HPDE6-E6E7 (cell line): ENCODE measurements at regions not wholly inside any gene's neighbourhood (a gene's known extent, or its start where the extent isn't known, plus 50 kb on each side); places are given as distances from the start of the nearest gene placed in this dataset.

Experiments
- DNase-seq: peaks from one replicate; pipeline ENCODE4 v3.0.0; 2011; ENCODE audit warnings: missing footprints; ENCODE audit errors: extremely low spot score

DNA sequence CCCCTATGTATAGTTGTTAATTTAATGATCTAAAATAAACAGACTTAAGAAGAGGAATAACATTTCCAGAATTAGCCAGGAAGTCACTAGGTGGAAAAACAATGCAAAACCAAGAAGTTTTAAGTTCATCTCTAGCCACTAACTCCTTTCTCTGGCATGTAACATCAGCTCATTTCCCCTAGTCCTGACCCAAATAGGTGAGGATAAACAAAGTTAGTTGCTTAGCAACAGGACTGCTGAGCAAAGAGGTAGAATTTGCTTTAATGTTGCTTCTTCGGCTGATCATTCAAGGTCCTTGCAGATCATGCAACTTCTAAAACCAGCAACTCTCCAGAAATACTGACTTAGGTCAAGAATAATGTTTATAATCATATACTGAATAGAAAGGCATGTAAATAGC lies 675.8 kb downstream of the CETN3 start:
- DNase-seq, result no peak

DNA sequence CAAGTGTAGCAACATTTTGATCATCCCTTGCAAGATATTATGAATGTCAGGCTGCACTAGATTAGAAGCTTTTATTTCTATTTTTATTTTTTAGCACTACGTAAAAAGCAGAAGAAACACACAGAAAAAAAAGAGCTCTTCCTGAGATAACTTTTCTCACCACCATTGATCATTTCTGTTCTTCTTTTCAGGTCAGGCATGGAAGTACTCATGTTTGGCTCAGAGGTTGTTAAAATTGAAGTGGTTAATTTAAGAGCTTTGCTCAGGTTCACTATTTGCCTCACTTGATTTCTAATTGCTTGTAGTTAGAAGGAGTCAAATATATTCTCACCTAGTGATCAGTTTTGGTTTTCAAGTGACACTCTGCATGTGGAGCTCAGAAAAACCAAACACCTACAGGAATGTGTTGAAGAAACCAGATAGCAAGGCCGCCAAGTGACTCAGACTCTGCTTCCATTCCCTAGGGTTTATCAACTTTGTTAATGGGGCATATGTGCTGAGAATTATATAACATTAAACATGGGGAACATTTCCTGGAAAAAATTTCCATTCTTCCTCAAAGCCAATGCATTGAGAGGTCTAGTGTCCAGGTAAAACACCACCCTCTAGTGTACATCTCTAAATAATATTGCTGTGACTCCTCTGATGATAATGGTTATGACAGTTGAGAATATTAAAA lies 679.8 kb downstream of the CETN3 start:
- no peak for DNase-seq

DNA sequence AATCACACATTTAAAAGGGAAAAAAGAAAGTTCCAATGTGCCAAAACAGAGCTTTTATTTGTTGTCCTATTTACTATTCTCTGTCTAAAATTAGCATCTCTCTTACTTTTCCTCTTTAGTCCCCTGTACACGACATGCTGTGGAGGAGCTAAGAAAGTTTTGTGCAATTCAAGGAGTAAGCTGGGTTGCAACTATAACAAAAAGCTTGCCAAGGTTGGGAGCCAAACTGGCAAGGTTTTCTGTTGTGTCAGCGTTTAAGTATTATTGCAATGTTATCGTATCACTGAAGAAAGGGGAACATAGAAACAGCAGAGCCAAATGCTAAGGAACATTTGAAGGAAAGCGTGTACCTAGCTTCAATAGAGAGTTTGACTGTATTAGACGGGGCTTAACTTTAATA lies 680.8 kb downstream of the CETN3 start:
- no peak for DNase-seq

DNA sequence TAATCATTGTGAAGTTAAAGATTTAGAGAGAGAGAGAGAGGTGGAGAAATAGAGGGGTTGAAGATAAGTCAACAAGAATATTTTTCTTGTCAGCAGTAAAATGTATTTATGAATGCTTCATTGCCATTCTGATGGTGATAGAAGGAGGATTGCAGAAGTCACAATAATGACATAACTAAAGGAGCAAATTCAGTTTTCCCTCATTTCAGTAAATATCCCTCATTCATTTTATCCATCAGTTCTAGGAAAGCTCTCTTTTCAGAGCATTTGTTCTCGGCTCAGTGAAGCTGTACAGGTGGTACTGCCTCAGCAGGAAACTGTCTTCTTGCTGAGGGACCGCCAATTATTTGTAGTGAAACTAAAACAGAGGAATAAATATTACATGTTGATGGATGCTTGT lies 681.4 kb downstream of the CETN3 start:
- DNase-seq, result no peak

DNA sequence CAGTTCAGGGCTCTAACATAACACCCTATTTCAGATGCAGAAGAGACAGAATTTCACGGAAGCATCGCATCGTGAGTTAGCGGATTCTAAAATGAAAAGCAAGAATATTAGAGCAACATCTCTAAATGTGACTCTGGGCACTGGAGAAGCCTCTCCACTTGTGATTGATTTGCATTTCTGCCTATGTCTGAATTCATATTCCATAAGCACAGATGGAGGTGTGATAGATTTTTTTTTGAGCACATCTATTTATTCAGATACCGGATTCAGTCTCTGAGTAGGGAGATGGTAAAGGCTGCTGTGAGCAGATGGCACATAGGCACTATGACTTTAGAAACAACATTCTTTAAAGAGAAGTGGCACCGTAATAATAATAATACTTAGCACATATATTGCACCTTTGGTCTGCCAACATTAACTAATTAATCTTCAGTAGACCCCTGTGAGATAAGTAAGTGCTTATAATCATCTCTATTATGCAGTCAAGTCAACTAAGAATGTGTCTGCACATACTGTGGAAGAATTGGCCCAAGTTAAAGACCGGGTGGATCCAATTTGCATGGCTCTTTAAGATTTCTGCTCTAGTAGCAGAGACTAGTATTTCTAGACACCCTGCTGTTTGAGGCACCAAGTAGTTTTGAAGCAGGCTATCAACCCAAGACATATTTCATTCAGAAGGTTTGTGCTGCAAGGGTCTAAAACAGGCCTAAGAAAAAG lies 685.0 kb downstream of the CETN3 start:
- DNase-seq, result no peak

DNA sequence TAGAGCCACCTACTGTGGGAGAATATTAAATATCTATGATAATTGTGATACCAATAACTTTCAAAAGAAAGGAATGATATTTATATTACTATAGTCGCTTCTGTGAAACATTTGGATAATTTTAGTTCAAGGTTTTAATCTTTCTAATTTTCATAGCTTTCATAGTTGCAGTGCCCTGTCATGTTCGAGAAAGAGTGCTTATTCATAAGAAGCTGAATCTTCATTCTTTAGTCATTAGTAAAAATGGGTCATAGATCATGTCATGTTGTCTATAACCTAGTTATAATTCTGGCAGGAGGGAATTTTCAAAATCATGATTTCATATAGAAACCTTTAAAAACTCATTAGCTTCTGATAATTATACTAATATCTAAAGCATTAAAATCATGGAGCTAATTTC lies 685.6 kb downstream of the CETN3 start:
- no peak for DNase-seq

DNA sequence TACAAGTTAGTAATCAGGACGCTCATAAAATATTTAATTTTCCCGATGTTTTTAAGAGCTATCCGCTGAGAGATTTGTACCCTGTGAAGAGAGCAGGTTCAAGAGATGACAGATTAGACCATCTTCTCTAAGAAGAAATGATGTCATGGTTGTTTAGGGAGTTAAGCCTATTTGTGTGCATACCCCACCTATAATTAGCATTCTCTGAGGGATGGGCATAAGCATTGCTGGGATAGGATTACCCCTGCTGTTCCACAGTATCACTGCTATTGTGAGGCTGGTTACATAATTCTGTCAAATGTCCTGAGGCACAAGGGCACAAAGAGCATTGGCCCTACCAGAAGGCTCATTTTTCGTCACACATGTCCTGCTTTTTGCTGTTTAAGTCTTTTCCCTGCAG lies 687.0 kb downstream of the CETN3 start:
- no peak for DNase-seq

DNA sequence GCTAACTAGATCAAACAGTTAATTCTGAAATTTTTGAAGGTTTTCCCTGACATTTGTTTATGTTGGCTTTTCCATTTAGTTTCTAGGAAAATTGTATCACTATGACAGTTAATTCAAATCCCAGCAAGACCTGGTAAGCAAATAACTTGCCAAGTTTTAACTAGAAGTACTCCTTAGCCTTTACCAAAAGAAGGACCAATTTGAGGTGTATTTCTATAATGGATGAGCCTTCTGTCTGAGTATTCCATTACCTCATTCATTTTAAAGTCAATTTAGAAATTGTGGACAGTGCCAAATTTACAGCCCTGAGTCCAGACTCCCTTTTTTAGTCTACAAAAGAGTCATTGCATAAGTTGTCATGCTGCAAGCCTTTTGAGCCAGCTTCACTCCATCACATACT lies 687.6 kb downstream of the CETN3 start:
- DNase-seq, result no peak

DNA sequence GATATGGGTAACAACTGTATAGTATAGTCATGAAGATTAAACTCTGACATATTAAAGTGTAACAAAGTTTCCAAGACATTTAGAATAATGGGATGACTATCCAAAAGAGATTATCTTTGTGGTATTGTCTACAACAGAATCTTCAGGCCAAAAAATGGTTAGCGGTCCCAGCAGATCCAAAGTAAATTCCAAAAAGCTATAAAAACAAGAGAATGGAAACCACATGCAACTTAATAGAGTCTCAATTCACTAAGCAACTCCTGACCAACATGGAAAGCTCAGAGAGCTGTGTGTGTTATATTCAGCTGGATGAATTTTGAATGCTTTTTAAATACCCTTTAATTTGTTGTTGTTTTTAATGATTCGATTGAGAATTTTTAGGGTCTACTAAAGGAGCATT lies 688.2 kb downstream of the CETN3 start:
- DNase-seq, result no peak

DNA sequence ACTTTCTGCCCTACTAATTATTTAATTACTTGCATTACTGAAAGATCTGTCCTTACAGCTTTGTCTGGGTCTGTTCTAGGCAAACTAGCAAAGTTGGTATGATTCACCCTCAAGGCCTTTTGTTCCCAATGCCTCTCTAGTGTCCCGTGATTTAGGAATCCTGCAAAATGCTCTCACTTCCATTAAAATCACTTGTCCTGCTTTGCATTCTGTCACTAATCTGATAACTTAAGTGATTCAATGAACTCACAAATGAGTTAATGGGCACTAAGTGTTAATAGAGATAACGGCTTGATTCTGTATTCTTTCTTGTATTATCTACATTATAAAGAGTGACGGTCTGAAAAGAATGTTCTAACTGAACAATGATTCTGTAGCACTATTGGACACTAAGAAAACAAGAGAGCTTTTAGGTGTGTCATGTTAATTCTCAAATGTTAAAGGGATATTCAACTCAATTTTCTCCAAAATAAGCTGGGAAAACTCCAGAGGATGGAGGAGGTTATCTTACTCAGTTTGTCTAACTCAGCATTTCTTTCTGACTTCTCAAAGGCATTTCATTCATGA lies 697.3 kb downstream of the CETN3 start:
- no peak for DNase-seq

DNA sequence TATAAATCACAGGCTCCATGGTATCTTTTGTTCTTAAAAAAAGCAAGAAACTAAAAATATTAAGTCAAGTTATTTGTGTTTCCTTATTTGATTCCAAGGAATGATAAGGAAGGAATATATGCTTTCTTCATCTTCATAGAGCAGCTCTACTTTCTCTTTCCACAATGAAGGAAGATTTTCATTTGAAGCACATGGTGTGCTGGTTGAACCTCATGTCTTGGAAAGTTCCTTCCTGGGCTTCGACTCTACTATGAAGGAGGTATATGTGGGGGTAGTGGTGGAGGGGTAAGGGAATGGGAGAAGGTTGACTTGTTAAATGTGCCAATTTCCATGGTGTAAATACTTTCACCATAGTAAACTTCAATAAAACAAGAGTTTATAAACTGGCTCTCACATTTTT lies 698.0 kb downstream of the CETN3 start:
- DNase-seq, result no peak

DNA sequence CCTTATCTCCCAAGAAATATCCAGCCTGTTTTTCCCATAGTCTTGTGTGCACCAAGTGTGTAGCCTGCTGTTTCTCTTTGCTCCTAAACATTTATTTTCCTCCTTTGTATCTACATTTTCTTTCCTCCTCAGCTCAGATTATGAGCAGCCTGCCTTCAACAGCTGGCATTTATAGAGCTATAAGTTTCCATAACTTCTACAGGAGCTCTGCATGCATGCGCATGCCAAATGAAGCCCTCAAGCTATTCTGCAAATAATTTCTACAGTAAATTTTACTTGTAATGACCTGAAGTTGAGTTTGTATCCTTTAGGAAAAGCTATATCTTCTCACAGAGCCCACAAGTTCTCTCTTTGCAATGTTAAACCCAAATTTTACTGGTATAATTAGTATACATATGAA lies 699.5 kb downstream of the CETN3 start:
- no peak for DNase-seq

DNA sequence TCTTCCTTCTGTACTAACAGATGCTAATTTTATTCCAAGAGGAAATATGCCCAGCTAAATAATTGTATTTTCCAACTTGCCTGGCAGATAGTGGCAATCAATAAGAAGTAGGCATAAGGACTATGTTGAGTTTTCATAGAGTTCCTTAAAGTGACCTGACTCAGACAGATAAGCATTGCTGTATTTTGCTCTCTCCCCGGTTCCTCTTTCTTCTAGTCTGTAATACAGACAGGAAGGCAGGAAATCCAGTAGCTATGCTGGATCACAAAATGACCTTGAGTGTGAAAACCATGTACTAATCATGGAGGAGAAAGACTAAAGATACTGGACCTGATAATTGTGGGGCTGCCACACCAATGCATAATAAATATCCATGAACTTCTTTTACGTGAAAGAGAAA lies 701.7 kb downstream of the CETN3 start:
- no peak for DNase-seq

DNA sequence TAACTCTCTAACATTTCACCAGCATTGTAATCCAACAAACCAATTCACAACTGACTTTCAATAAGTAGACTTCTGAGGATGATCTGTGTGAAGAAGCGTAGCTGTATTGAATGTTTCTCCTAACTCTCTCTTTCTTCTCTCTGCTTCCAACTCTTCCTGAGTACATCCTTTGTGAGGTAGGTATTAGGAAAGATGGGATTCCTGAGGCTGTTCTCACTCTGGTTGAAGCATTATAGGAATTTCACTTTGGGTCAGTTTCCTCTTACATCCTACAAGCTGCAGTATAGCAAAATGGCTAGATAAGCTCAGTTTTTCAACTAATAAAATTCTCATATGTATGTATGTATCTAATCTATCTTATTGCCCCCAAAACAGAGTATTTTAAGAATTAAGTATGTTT lies 702.8 kb downstream of the CETN3 start:
- no peak for DNase-seq

DNA sequence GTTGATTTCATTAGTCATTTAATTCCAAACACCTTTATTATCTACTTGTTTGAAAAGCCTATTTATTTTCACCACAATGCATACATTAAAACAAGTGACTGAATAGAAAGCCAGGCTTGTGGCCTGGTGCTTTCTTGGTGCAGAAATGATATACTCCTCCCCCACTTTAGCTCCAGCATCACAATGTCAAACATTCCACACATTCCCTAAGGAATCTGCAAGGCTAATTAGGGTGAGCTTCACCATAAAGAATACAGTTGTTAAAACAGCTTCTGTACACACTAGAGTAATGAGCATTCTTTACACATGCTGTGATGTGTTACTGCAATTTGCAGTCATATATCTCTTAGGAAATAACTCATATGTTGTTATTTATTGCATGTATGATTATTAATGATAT lies 705.7 kb downstream of the CETN3 start:
- DNase-seq, result no peak

DNA sequence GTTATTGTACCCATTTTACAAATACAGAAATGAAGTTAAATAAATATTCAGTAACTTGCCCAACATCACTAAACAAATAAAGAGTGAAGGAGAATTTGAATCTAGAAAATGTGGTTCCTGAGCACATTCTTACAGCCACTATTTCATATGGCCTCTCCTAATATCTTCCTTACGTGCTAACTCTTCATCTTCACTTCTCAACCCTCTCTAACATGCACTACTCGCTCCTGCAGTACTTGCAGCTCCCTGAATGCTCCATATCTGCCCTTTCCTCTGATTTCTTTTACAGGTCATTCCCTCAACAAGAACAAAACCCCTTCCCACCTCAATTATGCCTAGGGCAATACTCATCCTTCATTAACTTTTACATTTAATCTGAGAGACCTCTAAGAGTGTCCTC lies 711.5 kb downstream of the CETN3 start:
- DNase-seq, result no peak

DNA sequence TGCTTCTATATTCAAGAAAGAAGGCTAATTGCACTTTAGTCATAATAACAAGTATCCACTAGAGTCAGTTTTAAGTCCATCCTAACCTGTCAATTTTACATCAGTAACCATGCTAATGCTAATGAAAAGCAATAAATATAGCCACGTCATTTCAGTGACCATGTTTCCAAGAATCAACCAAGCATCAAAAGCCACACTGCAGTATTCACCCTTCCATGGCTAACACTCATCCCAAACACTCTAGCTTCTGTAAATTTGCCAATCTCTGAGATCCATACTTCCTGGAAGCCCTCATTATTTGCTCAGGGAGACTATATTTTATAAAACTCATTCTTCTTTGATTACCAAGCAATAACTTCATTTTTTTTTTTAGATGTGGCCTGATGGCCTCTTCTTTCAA lies 712.0 kb downstream of the CETN3 start:
- DNase-seq, result no peak

DNA sequence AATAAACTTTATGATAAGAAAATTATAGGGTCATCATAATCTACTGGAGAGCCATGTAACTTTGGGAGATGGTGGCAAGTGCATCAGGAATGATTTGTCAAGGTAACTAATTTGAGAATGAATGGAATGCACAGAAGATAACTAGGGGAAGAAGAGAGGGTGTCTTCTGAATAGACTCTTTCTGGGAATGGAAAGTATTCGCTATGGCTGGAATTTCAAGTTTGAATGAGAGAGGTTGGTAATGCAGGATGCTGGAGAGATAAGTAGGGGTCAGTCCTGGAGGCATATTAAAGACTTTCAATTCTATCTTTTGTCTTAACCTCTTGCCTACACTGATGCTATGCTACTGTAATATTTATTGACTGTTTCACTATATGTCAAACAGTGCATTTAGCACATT lies 714.2 kb downstream of the CETN3 start:
- no peak for DNase-seq

DNA sequence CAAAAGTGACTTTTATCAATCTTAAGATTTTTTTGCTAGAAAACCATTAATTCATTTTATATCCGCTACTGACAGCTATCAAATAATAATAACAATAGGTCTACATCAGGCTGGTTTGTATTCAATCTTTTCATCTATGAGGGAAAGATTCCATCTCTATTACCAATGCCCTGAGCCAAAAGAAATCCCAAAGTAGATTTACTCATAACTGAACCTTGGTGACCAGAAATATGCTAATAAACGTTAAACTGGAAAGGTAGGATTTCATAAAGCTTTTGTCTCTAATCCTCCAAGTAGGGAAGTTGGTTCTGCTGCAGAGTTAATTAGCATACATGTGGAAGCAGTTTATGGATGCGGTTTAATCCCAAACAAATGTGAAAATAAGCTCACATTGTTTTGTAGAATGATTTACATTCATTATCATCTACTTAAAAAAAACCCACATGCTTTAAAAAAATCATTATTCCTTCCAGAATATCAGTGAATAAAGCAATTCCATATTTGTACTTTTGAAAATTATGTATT lies 715.5 kb downstream of the CETN3 start:
- no peak for DNase-seq

DNA sequence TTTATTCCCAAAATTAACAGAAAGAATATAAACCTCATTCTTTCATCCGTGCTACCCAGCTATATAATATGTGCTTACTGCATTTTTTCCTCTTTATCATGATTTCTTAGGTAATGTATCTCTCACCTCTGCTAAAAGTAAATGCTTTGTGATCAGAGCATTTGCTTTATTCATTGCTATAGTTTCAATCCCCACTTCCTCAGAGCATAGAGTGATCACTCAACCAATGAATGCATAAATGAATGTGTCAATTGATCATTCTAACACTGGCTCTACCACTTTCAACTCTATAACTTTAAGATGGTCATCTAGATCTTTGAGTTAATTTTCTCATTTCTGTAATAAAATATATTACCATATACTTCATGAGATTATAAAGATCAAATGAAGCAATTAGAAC lies 719.2 kb downstream of the CETN3 start:
- no peak for DNase-seq

DNA sequence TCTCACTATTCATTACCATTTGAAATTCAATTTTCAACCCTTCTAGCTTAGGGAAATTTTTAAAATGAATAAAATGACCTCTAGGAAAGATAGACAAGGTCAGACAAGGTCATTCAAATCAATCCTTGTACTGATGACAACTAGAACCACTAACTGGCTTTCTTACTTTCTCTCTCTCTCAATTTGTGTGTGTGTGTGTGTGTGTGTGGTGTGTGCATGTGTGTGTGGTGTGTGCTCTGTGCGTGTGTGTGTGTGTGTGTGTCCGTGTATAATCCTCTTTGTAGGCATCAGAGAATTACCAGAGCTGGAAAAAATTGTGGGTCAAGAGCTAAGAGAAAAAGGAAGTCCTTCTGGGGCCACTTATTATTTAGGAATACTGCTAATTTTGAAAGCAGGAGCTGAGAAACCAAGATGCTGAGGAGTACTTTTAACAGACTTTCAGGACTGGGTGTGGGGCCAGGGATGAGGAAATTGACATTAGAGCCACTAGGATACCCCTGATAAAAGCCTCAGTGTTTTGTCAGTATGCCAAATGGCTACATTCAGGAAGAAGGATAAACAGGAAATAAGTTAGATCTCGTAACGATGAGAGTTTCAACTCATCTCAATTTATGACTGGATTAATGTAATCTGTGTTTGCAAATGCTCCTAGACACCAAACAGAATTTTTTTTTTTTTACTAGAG lies 723.3 kb downstream of the CETN3 start:
- no peak for DNase-seq

DNA sequence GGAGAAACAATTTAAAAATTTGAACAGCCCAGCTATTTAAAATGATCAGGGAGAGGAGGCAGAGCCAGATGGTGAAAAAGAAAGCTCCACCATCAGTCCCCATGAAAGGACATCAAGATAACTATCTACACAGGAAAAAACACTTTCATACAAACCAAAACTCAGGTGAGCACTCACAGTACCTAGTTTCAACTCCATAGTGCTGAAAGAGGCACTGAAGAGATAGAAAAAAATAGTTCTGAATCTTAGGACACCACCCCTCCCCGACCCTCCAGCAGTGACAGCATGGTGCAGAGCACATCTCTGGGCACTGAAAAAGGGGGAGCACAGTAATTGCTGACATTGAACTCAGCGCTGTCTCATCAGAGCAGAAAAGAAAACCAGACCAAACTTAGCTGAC lies 732.9 kb downstream of the CETN3 start:
- DNase-seq, result no peak

DNA sequence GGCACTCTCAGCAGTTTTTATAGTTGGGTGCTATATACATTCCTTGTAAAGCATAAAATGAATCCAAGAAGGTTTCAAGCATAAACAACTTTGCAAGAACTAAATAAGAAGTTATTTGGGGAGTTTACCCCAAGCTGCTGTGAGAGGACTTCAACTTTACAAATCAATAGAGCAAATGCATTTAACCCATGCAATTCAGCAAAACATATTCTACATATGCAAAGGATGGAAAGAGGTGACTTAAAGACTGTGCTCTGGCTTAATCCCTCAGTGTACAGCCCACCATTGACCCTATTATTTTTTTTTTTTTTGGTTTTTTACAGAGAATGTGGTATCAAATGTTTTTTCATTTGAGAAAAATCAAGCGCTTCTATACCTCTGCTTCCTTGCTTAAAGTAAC lies 736.5 kb downstream of the CETN3 start:
- DNase-seq, result no peak
